ENCODE measurements at regions not wholly inside any gene's neighbourhood (a gene's known extent, or its start where the extent isn't known, plus 50 kb on each side); places are given as distances from the start of the nearest gene placed in this dataset.

DNA sequence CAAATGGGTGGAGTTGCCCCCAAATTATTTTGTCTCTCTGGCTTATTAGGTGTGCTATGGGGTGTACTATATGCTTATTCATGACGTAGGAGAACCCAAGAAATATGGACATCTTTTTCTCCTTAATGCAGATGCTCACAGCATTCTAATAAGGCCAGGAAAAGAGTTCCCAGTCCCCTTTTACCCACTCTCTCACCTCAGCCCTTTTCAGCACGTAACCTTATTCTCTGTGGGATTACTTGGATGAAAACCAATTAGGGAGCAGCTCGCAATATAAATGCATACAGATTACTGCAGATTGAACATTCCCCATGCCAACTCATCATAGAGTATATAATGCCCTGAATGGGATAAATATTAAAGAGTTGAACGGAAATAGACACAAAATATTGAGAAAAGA lies 891.2 kb upstream of the POU3F3 start:
- no peak for TF ChIP-seq CTCF (IDR thresholded peaks at IDR 0.05; ENCODE audit: unreplicated experiment)
- no TSS peak for BruUV-seq (replicated peaks)
- H3K36me3 Mint-ChIP-seq (ENCODE audit: insufficient read depth, unreplicated experiment): no peaks in the 10 kb centered on the region
- H3K4me3 Mint-ChIP-seq (ENCODE audit: unreplicated experiment): no peak overlapping the region
- no peaks in the 10 kb centered on the region for H3K4me1 Mint-ChIP-seq (ENCODE audit: insufficient read depth, unreplicated experiment)
- H3K9me3 Mint-ChIP-seq (ENCODE audit: unreplicated experiment): no peaks in the 10 kb centered on the region
- ChIA-PET CTCF (interaction anchor here (1.5 kb wide), 1 partner anchor 885 kb away, joined by 3 read pairs; no protein-coding TSS in a partner anchor), POLR2A (no interaction called here)
- peaks cover 69% of the 10 kb centered on the region for H3K27me3 Mint-ChIP-seq (ENCODE audit: insufficient read depth, unreplicated experiment)
- DNase-seq (ENCODE audit: unreplicated experiment): no peak
- intact Hi-C loops (cut with micrococcal nuclease): no loop called here
- no peak overlapping the region for H3K27ac Mint-ChIP-seq (ENCODE audit: low read depth, unreplicated experiment)

DNA sequence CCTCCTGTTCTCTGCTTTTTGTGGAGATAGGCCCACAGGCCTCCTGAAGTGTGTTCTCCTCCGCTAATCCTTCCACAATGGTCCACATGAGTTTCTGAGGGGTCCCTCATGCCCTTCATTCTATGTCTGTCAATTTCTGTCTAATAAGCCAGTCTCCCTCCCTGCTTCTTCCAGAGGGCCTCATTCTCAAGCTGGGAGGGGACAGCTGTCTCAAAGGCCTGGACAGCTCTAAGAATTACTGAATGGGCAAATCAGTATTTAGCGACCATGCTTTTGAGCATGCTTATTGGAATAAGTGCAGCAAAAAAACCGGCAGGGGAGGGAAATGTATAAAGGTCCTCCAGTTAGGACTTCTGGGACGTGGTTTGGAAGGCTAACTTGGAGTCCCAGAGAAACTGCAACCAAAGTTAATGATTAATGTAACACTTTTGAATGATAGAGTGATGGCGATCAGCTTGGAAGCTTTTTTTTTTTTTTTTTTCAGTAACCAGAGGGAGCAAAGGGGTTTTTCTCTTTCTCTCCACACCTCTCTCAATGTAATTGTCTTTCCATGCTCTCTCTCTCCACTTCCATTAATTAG lies 890.7 kb upstream of the POU3F3 start:
- intact Hi-C loops (cut with micrococcal nuclease): no loop called here
- H3K9me3 Mint-ChIP-seq (ENCODE audit: unreplicated experiment): no peaks in the 10 kb centered on the region

GRCh38 chr2:103977241-103977640 lies 876.7 kb upstream of the POU3F3 start:
- Mint-ChIP-seq H3K27me3 (ENCODE audit: insufficient read depth, unreplicated experiment) (peaks cover 82% of the 10 kb centered on the region), H3K9me3 (ENCODE audit: unreplicated experiment) (no peaks in the 10 kb centered on the region), H3K36me3 (ENCODE audit: insufficient read depth, unreplicated experiment) (no peaks in the 10 kb centered on the region), H3K4me1 (ENCODE audit: insufficient read depth, unreplicated experiment) (no peaks in the 10 kb centered on the region), H3K4me3 (ENCODE audit: unreplicated experiment) (no peak overlapping the region), H3K27ac (ENCODE audit: low read depth, unreplicated experiment) (no peak overlapping the region)
- no TSS peak for BruUV-seq (replicated peaks)
- intact Hi-C loops (cut with micrococcal nuclease): no loop called here
- TF ChIP-seq CTCF (IDR thresholded peaks at IDR 0.05; ENCODE audit: unreplicated experiment): no peak
- POLR2A ChIA-PET: no interaction called here
- DNase-seq (ENCODE audit: unreplicated experiment): no peak
- CTCF ChIA-PET: interaction anchor here (1.6 kb wide), 1 partner anchor 18 kb away, joined by 5 read pairs; no protein-coding TSS in a partner anchor

More for the DNA sequence above, 890.7 kb upstream of the POU3F3 start:
- no peak overlapping the region for H3K27ac Mint-ChIP-seq (ENCODE audit: low read depth, unreplicated experiment)
- POLR2A ChIA-PET: no interaction called here
- no peak overlapping the region for H3K4me3 Mint-ChIP-seq (ENCODE audit: unreplicated experiment)
- DNase-seq (ENCODE audit: unreplicated experiment): no peak
- no peaks in the 10 kb centered on the region for H3K4me1 Mint-ChIP-seq (ENCODE audit: insufficient read depth, unreplicated experiment)
- no peak for TF ChIP-seq CTCF (IDR thresholded peaks at IDR 0.05; ENCODE audit: unreplicated experiment)
- no TSS peak for BruUV-seq (replicated peaks)
- H3K27me3 Mint-ChIP-seq (ENCODE audit: insufficient read depth, unreplicated experiment): peaks cover 69% of the 10 kb centered on the region
- H3K36me3 Mint-ChIP-seq (ENCODE audit: insufficient read depth, unreplicated experiment): no peaks in the 10 kb centered on the region
- CTCF ChIA-PET: interaction anchor here (0.5 to 1.5 kb wide), 2 partner anchors 9 to 884 kb away, joined by 3 read pairs; no protein-coding TSS in a partner anchor

GRCh38 chr2:103977668-103978067 lies 876.2 kb upstream of the POU3F3 start:
- no peak overlapping the region for H3K4me3 Mint-ChIP-seq (ENCODE audit: unreplicated experiment)
- no peaks in the 10 kb centered on the region for H3K4me1 Mint-ChIP-seq (ENCODE audit: insufficient read depth, unreplicated experiment)
- no peak overlapping the region for H3K27ac Mint-ChIP-seq (ENCODE audit: low read depth, unreplicated experiment)
- no peak for DNase-seq (ENCODE audit: unreplicated experiment)
- no peak for TF ChIP-seq CTCF (IDR thresholded peaks at IDR 0.05; ENCODE audit: unreplicated experiment)
- BruUV-seq (replicated peaks): no TSS peak
- peaks cover 86% of the 10 kb centered on the region for H3K27me3 Mint-ChIP-seq (ENCODE audit: insufficient read depth, unreplicated experiment)
- H3K9me3 Mint-ChIP-seq (ENCODE audit: unreplicated experiment): no peaks in the 10 kb centered on the region
- intact Hi-C loops (cut with micrococcal nuclease): no loop called here
- ChIA-PET CTCF (interaction anchor here (1.6 kb wide), 1 partner anchor 19 kb away, joined by 5 read pairs; no protein-coding TSS in a partner anchor), POLR2A (no interaction called here)
- no peaks in the 10 kb centered on the region for H3K36me3 Mint-ChIP-seq (ENCODE audit: insufficient read depth, unreplicated experiment)
